GM23338 (cell line): ENCODE measurements at regions not wholly inside any gene's neighbourhood (a gene's known extent, or its start where the extent isn't known, plus 50 kb on each side); places are given as distances from the start of the nearest gene placed in this dataset.

ENCODE experiments used
- ATAC-seq: fragments of 200-7000 bp; cut with Tn5 transposase; 3 replicates; pipeline ENCODE4 v1.9.1; 2020
- DNase-seq: peaks from one replicate; pipeline ENCODE4 v3.0.0-alpha.2; 2015; ENCODE audit warnings: low spot score
- H2AFZ ChIP-seq: fragments of 200-600 bp; sonication (generic); 2 replicates; pipeline ENCODE4 v1.8.0; 2016; ENCODE audit warnings: antibody characterized with exemption, mild to moderate bottlenecking, moderate library complexity
- H3F3A ChIP-seq: fragments of 200-600 bp; sonication (generic); replicated peaks from 2 replicates; pipeline ENCODE4 v1.8.0; 2017; ENCODE audit warnings: antibody characterized with exemption, mixed run types, low read depth
- H3K27ac ChIP-seq: fragments of 200-600 bp; sonication (generic); 2 replicates; pipeline ENCODE4 v1.6.1; 2016; ENCODE audit warnings: low read depth
- H3K27me3 ChIP-seq: fragments of 200-600 bp; sonication (generic); 2 replicates; pipeline ENCODE4 v1.8.0; 2016; ENCODE audit warnings: mild to moderate bottlenecking, mixed run types, moderate library complexity; ENCODE audit not compliant: insufficient read depth
- H3K36me3 ChIP-seq: fragments of 200-600 bp; sonication (generic); 2 replicates; pipeline ENCODE4 v1.8.0; 2016; ENCODE audit warnings: mild to moderate bottlenecking; ENCODE audit not compliant: insufficient read depth
- H3K4me1 ChIP-seq: fragments of 200-600 bp; sonication (generic); 2 replicates; pipeline ENCODE4 v1.8.0; 2016; ENCODE audit warnings: mild to moderate bottlenecking, moderate library complexity; ENCODE audit not compliant: insufficient read depth
- H3K4me2 ChIP-seq: fragments of 200-600 bp; sonication (generic); 2 replicates; pipeline ENCODE4 v1.7.1; 2017; ENCODE audit warnings: mixed run types
- H3K4me3 ChIP-seq: fragments of 200-600 bp; sonication (generic); 2 replicates; pipeline ENCODE4 v1.6.1; 2016; ENCODE audit warnings: mixed run types
- H3K79me2 ChIP-seq: fragments of 200-600 bp; sonication (generic); replicated peaks from 2 replicates; pipeline ENCODE4 v1.8.0; 2017; ENCODE audit warnings: mild to moderate bottlenecking; ENCODE audit not compliant: insufficient read depth
- H3K9me2 ChIP-seq: fragments of 200-600 bp; sonication (generic); 2 replicates; pipeline ENCODE4 v1.8.0; 2017; ENCODE audit not compliant: insufficient read depth
- H4K20me1 ChIP-seq: fragments of 200-600 bp; sonication (generic); replicated peaks from 2 replicates; pipeline ENCODE4 v1.8.0; 2017; ENCODE audit warnings: mild to moderate bottlenecking; ENCODE audit not compliant: insufficient read depth
- H3K27ac Mint-ChIP-seq: 2 replicates; pipeline ENCODE4 v1.8.0; 2020; ENCODE audit warnings: inconsistent platforms, mild to moderate bottlenecking, moderate library complexity, mixed read lengths
- H3K27me3 Mint-ChIP-seq: 3 replicates; pipeline ENCODE4 v1.8.0; 2022; ENCODE audit warnings: low read depth, mild to moderate bottlenecking, moderate library complexity, mixed read lengths, inconsistent platforms; ENCODE audit not compliant: insufficient read depth, poor library complexity
- H3K36me3 Mint-ChIP-seq: 3 replicates; pipeline ENCODE4 v1.8.0; 2021; ENCODE audit warnings: low read depth, mild to moderate bottlenecking, inconsistent platforms, moderate library complexity, mixed read lengths
- H3K4me1 Mint-ChIP-seq: 3 replicates; pipeline ENCODE4 v1.8.0; 2020; ENCODE audit warnings: mild to moderate bottlenecking, inconsistent platforms, mixed read lengths
- H3K4me3 Mint-ChIP-seq: 3 replicates; pipeline ENCODE4 v1.8.0; 2021; ENCODE audit warnings: moderate library complexity, mild to moderate bottlenecking, inconsistent platforms, mixed read lengths
- H3K9me3 Mint-ChIP-seq: 3 replicates; pipeline ENCODE4 v1.8.0; 2020; ENCODE audit warnings: moderate library complexity, mild to moderate bottlenecking, inconsistent platforms, mixed read lengths
- CREB1 ChIP-seq: fragments of 250-450 bp; sonication (Bioruptor Pico); IDR thresholded peaks from 2 replicates; pipeline ENCODE4 v1.5.0; 2020; ENCODE audit warnings: low read depth, mild to moderate bottlenecking, moderate library complexity
- EZH2phosphoT487 ChIP-seq: fragments of 200-600 bp; sonication (generic); IDR thresholded peaks from one replicate; pipeline ENCODE4 v1.8.1; 2018; ENCODE audit warnings: antibody characterized with exemption; ENCODE audit not compliant: unreplicated experiment
- JUNB ChIP-seq: IDR thresholded peaks from one replicate; pipeline ENCODE4 v1.6.1; 2016; ENCODE audit warnings: antibody characterized with exemption; ENCODE audit not compliant: unreplicated experiment
- NANOG ChIP-seq: IDR thresholded peaks from 2 replicates; pipeline ENCODE4 v1.6.1; 2016; ENCODE audit warnings: antibody characterized with exemption, borderline replicate concordance
- POLR2AphosphoS5 ChIP-seq: IDR thresholded peaks from 2 replicates; pipeline ENCODE4 v1.6.1; 2016; ENCODE audit warnings: antibody characterized with exemption, low read depth
- STAT1 ChIP-seq: IDR thresholded peaks from one replicate; pipeline ENCODE4 v1.6.1; 2016; ENCODE audit warnings: antibody characterized with exemption; ENCODE audit not compliant: unreplicated experiment
- ZNF114 ChIP-seq: fragments of 250-450 bp; sonication (Bioruptor Pico); IDR thresholded peaks from 2 replicates; pipeline ENCODE4 v1.5.0; 2020; ENCODE audit warnings: mild to moderate bottlenecking, moderate library complexity
- TF ChIP-seq, protein P1 (sequence below): IDR thresholded peaks from 2 replicates; pipeline ENCODE4 v1.6.1; 2016; ENCODE audit warnings: antibody characterized with exemption
- TF ChIP-seq, protein P2 (sequence below), 2 experiments: fragments of 200-600 bp in 1 of 2; sonication (generic) in 1 of 2; conservative IDR thresholded peaks; 2 replicates each; pipeline versions ENCODE4 v1.5.1 to v1.6.1; 2016 to 2017; ENCODE audit warnings: antibody characterized with exemption in 2 of 2, low read depth in 2 of 2, mild to moderate bottlenecking in 2 of 2, moderate library complexity in 1 of 2
- TF ChIP-seq, protein P3 (sequence below): fragments of 250-450 bp; sonication (Bioruptor Pico); IDR thresholded peaks from 2 replicates; pipeline ENCODE4 v1.5.0; 2020; ENCODE audit warnings: mild to moderate bottlenecking, moderate library complexity

DNA sequence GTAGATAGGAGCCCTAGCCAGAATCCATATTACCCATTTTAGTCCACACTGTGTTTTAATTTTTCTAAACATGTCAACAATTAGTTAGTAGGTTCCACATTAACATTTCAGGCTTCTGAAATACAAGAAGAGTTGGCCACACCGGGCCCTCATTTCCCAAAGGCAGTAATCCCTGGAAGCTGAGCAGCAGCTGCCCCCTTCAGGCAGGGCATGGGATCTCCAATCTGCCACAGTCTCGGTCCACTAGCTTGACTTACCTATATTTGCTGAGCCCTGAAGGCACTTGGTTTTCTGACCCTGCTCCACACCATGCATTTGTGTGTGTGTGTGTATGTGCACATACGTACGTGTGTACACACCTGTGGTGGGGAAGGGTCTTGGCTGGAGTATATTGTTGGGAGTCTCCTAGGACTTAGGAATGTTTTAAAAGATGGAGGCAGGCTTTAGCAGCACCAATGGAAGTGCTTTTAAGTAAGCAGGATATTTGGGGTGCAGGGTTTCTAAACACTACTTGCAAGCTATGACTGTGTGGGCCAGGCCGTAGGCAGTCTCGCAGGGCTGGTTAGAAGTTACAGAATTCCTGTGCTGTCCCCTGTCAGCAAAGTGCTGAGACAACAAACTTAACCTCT lies 71.2 kb upstream of the SOX14 start:
- no peaks in the 10 kb centered on the region for H3F3A ChIP-seq
- no peaks in the 10 kb centered on the region for H3K27me3 Mint-ChIP-seq
- H3K36me3 ChIP-seq, result no peaks in the 10 kb centered on the region
- no peak overlapping the region for H3K4me3 ChIP-seq
- H3K4me1 Mint-ChIP-seq, result peaks cover 14% of the 10 kb centered on the region
- H3K4me2 ChIP-seq, result no peak overlapping the region
- H2AFZ ChIP-seq, result no peak overlapping the region; the same call in 1 of the 2 replicates
- DNase-seq (peak; percentile 84), ATAC-seq (peak; percentile 94)
- H3K36me3 Mint-ChIP-seq, result no peaks in the 10 kb centered on the region
- H3K79me2 ChIP-seq, result no peaks in the 10 kb centered on the region
- no peak overlapping the region for H3K27ac Mint-ChIP-seq
- H3K9me3 Mint-ChIP-seq, result no peaks in the 10 kb centered on the region; the same call in 2 of the 3 replicates
- H3K9me2 ChIP-seq, result peaks cover 6% of the 10 kb centered on the region; the same call in 1 of the 2 replicates
- no peak overlapping the region for H3K4me3 Mint-ChIP-seq
- no peak for TF ChIP-seq STAT1
- no peak for TF ChIP-seq POLR2AphosphoS5
- TF ChIP-seq, protein P1, sequence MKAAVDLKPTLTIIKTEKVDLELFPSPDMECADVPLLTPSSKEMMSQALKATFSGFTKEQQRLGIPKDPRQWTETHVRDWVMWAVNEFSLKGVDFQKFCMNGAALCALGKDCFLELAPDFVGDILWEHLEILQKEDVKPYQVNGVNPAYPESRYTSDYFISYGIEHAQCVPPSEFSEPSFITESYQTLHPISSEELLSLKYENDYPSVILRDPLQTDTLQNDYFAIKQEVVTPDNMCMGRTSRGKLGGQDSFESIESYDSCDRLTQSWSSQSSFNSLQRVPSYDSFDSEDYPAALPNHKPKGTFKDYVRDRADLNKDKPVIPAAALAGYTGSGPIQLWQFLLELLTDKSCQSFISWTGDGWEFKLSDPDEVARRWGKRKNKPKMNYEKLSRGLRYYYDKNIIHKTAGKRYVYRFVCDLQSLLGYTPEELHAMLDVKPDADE, result no peak
- no peak for TF ChIP-seq CREB1 (CRISPR knock-in tag)
- TF ChIP-seq, protein P2, sequence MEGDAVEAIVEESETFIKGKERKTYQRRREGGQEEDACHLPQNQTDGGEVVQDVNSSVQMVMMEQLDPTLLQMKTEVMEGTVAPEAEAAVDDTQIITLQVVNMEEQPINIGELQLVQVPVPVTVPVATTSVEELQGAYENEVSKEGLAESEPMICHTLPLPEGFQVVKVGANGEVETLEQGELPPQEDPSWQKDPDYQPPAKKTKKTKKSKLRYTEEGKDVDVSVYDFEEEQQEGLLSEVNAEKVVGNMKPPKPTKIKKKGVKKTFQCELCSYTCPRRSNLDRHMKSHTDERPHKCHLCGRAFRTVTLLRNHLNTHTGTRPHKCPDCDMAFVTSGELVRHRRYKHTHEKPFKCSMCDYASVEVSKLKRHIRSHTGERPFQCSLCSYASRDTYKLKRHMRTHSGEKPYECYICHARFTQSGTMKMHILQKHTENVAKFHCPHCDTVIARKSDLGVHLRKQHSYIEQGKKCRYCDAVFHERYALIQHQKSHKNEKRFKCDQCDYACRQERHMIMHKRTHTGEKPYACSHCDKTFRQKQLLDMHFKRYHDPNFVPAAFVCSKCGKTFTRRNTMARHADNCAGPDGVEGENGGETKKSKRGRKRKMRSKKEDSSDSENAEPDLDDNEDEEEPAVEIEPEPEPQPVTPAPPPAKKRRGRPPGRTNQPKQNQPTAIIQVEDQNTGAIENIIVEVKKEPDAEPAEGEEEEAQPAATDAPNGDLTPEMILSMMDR (conservative IDR thresholded peaks at IDR 0.05; ENCODE audit: low read depth in 2 of 2), result peak; percentile 85 to 96
- no peak for TF ChIP-seq EZH2phosphoT487
- no peak for TF ChIP-seq ZNF114
- H3K27ac ChIP-seq, result no peak overlapping the region
- H3K4me1 ChIP-seq, result 0 out of 2 replicates have a peak, but pooled peaks cover 11% of the 10 kb centered on the region
- no peaks in the 10 kb centered on the region for H4K20me1 ChIP-seq
- H3K27me3 ChIP-seq, result no peaks in the 10 kb centered on the region

DNA sequence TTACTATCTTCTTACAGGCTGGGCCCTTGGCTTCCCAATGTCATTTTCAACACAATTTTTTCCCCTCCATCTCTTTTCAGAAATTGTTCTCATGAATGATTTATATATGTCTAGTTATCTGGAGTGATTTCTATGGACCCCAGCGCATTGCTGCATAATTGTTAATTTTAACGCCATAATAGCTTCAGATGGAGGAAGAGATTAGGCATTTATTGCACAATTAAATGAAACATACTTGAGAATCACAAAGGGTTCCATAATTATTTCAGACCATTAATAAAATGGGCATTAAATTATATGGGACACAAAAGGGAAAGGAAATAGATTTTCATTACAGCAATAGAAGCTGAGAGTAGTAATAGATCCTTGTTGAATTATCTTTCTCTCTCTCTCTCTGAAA lies 70.3 kb upstream of the SOX14 start:
- Histone ChIP-seq H2AFZ (no peak overlapping the region), H3K4me2 (no peak overlapping the region), H3K4me3 (no peak overlapping the region), H3K9me2 (peaks cover 4% of the 10 kb centered on the region; the same call in 1 of the 2 replicates), H3K27me3 (no peaks in the 10 kb centered on the region), H3K4me1 (0 out of 2 replicates have a peak, but pooled peaks cover 11% of the 10 kb centered on the region), H3F3A (no peaks in the 10 kb centered on the region), H3K27ac (no peak overlapping the region), H3K36me3 (no peaks in the 10 kb centered on the region), H4K20me1 (no peaks in the 10 kb centered on the region), H3K79me2 (no peaks in the 10 kb centered on the region)
- Mint-ChIP-seq H3K4me1 (peaks cover 14% of the 10 kb centered on the region), H3K9me3 (no peaks in the 10 kb centered on the region; the same call in 2 of the 3 replicates), H3K4me3 (no peak overlapping the region), H3K27ac (no peak overlapping the region), H3K36me3 (no peaks in the 10 kb centered on the region), H3K27me3 (no peaks in the 10 kb centered on the region)
- no peak for ATAC-seq
- DNase-seq, result no peak
- TF ChIP-seq JUNB, result no peak
- TF ChIP-seq, protein P3, sequence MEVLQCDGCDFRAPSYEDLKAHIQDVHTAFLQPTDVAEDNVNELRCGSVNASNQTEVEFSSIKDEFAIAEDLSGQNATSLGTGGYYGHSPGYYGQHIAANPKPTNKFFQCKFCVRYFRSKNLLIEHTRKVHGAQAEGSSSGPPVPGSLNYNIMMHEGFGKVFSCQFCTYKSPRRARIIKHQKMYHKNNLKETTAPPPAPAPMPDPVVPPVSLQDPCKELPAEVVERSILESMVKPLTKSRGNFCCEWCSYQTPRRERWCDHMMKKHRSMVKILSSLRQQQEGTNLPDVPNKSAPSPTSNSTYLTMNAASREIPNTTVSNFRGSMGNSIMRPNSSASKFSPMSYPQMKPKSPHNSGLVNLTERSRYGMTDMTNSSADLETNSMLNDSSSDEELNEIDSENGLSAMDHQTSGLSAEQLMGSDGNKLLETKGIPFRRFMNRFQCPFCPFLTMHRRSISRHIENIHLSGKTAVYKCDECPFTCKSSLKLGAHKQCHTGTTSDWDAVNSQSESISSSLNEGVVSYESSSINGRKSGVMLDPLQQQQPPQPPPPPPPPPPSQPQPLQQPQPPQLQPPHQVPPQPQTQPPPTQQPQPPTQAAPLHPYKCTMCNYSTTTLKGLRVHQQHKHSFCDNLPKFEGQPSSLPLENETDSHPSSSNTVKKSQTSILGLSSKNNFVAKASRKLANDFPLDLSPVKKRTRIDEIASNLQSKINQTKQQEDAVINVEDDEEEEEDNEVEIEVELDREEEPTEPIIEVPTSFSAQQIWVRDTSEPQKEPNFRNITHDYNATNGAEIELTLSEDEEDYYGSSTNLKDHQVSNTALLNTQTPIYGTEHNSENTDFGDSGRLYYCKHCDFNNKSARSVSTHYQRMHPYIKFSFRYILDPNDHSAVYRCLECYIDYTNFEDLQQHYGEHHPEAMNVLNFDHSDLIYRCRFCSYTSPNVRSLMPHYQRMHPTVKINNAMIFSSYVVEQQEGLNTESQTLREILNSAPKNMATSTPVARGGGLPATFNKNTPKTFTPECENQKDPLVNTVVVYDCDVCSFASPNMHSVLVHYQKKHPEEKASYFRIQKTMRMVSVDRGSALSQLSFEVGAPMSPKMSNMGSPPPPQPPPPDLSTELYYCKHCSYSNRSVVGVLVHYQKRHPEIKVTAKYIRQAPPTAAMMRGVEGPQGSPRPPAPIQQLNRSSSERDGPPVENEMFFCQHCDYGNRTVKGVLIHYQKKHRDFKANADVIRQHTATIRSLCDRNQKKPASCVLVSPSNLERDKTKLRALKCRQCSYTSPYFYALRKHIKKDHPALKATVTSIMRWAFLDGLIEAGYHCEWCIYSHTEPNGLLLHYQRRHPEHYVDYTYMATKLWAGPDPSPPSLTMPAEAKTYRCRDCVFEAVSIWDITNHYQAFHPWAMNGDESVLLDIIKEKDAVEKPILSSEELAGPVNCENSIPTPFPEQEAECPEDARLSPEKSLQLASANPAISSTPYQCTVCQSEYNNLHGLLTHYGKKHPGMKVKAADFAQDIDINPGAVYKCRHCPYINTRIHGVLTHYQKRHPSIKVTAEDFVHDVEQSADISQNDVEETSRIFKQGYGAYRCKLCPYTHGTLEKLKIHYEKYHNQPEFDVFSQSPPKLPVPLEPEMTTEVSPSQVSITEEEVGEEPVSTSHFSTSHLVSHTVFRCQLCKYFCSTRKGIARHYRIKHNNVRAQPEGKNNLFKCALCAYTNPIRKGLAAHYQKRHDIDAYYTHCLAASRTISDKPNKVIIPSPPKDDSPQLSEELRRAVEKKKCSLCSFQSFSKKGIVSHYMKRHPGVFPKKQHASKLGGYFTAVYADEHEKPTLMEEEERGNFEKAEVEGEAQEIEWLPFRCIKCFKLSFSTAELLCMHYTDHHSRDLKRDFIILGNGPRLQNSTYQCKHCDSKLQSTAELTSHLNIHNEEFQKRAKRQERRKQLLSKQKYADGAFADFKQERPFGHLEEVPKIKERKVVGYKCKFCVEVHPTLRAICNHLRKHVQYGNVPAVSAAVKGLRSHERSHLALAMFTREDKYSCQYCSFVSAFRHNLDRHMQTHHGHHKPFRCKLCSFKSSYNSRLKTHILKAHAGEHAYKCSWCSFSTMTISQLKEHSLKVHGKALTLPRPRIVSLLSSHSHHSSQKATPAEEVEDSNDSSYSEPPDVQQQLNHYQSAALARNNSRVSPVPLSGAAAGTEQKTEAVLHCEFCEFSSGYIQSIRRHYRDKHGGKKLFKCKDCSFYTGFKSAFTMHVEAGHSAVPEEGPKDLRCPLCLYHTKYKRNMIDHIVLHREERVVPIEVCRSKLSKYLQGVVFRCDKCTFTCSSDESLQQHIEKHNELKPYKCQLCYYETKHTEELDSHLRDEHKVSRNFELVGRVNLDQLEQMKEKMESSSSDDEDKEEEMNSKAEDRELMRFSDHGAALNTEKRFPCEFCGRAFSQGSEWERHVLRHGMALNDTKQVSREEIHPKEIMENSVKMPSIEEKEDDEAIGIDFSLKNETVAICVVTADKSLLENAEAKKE (CRISPR knock-in tag), result no peak
- TF ChIP-seq, protein P1, result no peak
- TF ChIP-seq NANOG, result no peak
- TF ChIP-seq EZH2phosphoT487, result no peak
